GM18511 (cell line): ENCODE measurements at regions not wholly inside any gene's neighbourhood (a gene's known extent, or its start where the extent isn't known, plus 50 kb on each side); places are given as distances from the start of the nearest gene placed in this dataset.
"Not testable (repeated sequence)": the region's sequence is repeated elsewhere in the genome, so short reads cannot be mapped to it uniquely, and the experiment has no call there.

ENCODE experiments used
- ATAC-seq: cut with Tn5 transposase; IDR thresholded peaks from one replicate; pipeline ENCODE4 v1.9.1; 2021; ENCODE audit warnings: mild to moderate bottlenecking, moderate library complexity; ENCODE audit not compliant: unreplicated experiment

GRCh38 chr18:71403501-71403900 lies 1114.7 kb downstream of the SOCS6 start:
- ATAC-seq: no peak

GRCh38 chr18:71398531-71398930 lies 1109.7 kb downstream of the SOCS6 start:
- ATAC-seq: no peak

DNA sequence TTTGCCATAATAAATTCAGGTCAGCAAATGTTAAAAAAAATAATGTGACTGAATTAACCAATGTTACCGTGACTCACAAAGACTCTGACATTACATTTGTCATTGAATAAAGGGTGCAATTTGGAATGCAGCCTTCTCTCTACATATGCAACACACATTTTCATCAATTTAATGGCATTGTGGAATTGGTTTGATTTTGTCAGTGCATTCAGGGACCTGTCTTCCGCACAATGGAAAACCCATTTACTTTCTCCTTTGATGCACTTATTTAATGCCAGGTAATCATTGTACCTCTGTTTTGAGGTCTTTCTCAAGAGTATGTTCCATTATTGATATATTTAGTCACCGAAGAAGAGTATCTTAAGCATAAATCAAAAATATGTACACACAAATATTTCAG lies 1099.3 kb downstream of the SOCS6 start:
- no peak for ATAC-seq

DNA sequence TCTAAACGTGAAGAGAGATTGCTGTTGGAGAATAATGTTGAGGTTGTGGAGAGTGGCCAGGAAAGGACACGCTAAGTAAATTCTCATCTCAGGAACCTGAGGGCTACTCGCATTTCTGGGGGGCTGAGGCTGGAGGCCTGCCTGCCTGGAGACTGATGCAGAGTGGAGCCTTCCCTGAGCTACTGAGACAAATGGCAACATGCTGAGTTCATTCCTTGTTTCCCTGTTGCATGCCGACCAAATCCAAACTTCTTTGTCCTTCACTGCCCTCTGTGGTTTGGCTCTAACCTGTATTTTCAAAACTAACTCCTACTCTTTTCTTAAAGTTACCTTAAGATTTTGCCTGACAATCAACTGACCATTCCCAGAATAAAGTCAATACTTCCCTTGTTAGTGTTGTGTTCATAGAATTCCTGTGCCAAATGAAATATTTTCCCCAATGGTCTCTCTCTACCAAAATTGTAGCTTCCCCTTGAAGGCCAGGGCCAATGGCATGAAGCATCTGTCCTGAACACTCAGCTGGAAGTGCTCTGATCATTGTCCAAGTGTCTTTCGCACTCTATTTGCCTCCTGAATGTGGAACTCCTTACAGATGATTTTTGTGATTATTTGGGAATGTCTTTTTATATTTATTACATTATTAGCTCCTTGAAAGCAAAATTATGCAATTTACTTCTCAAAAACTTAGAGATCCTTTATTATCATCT lies 1085.6 kb downstream of the SOCS6 start:
- no peak for ATAC-seq

- no peak for ATAC-seq
Observed at GRCh38 chr18:71371951-71372605, 1083.2 kb downstream of the SOCS6 start.

DNA sequence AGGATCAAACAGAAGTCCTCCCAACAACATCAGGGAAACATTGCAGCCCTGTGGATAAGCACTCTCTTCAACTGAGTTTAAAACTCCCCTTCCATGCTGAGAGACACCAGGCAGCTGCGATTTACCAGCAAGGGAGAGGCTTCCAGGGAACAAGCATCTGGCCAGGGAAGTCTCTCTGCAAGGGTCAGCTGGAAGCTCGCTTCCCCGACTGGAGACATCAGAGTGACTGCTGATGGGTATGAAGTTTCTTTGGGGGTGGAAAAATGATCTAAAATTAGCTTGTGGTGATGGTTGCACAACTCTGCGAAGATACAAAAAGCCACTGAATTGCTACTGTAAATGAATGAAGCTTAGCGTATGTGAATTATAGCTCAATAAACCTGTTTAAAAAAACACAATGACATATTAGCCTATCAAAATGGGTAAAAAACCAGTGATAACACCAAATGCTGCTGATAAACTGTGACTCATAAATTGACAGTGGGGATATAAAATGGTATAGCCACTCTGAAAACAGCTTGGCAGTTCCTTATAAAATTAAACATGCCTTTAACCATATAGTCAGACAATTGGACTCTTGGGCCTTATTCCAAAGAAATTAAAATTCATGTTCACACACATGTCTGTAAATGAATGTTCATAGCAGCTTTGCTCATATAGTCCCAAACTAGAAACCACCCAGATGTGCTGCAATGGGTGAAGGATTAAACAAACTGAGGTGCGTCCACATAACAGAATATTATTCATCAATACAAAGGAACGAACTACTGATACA lies 1082.0 kb downstream of the SOCS6 start:
- no peak for ATAC-seq

DNA sequence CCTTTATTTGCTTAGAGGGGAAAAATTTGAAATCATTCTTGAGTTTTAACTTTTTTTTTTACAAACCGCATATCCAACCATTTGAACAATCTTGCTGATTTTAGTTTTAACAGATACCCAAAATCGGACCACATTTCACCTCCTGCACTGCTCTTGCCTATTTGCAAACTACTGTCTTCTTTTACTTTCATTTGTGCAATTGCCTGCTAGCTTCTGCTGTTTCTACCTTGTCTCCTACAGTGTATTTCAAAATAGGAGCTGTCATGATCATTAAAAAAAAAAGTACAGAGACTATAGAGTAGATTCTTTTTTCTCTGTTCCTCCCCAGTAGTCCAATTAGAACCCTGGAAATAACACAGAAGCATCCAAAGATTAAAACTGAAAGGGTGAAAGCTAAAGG lies 1081.2 kb downstream of the SOCS6 start:
- ATAC-seq: no peak

GRCh38 chr18:71362140-71362539 lies 1073.3 kb downstream of the SOCS6 start:
- no peak for ATAC-seq

DNA sequence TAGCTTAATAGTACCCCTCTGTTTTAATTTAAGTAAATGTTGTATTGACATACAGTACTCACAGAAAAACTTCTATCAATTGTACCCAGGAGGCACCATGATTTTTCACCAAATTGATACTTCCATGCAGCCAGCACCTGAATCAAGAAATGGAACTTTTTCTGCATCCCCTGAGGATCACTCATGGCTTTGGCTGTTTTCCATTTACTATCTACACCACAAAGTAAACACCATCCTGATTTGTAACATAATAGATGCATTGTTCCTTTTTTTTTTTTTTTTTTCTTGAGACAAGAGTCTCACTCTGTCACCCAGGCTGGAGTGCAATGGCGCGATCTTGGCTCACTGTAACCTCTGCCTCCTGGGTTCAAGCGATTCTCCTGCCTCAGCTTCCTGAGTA lies 1066.8 kb downstream of the SOCS6 start:
- not testable (repeated sequence) for ATAC-seq

- ATAC-seq: no peak
Observed at GRCh38 chr18:71352618-71353017, 1063.8 kb downstream of the SOCS6 start.

DNA sequence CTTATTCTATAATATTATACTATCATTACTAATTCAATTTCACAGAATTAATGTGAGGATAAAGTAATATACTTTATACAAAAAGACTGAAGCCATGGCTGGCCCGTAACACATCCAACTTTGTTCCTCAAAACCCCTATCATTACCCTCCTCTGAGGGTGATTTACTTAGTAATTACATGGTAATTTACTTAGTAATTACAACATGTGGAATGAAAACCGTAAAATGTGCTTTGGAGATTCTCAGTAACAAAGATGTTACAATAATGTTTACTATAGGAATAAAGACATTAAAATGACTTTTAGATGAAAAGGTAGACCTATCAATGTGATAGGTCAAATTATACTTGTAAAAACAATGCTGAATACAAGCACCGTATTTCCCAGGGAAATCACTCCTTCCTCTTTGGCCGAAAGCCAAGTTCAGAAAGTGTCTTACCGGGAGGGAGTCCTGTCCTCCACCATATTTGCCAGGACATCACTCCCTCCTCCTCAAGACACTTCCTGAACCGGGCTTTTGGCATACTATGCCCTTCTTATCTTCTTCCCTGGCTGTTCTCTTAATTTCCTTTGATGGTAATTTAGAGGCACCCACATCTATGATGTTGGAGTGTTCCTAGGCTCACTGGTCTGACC lies 1047.8 kb downstream of the SOCS6 start:
- no peak for ATAC-seq

DNA sequence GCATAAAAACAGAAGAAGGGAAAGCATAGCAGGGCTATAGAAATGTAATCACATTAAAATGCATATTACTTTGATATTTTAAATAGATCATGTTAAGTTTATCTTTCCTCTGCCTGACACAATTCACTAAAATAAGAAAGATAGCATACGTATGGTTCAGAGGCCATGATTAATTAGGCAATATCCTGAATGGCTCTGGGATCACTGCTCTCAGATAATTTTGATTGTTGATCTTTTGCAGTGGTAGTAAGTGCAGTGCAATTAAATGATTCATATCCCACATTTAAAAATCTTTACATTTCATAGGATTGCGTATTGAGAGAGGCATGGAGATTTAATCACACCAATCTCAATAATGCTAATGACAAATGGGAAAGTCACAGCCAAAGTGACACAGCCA lies 1040.7 kb downstream of the SOCS6 start:
- ATAC-seq: no peak

DNA sequence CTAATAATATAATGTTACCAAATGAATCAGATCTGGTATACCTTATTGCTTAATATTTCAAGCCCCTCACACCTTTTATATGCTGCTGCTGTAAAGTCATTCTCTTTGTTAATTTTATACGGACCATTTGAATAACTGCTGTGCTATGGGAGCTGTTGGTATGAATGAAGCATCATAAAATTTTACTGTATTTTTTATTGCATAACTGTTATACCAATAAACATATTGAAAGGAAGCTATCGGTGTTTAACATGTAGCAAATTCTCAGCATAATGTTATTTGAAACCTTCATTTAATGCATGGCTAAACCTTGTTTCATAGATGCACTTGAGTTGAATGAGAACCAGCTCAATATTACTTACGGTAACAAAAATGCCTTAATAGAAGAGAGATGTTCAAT lies 1040.3 kb downstream of the SOCS6 start:
- no peak for ATAC-seq

- ATAC-seq: no peak
Observed at GRCh38 chr18:71327850-71328249, 1039.0 kb downstream of the SOCS6 start.

- no peak for ATAC-seq
Observed at GRCh38 chr18:71327441-71327840, 1038.6 kb downstream of the SOCS6 start.

DNA sequence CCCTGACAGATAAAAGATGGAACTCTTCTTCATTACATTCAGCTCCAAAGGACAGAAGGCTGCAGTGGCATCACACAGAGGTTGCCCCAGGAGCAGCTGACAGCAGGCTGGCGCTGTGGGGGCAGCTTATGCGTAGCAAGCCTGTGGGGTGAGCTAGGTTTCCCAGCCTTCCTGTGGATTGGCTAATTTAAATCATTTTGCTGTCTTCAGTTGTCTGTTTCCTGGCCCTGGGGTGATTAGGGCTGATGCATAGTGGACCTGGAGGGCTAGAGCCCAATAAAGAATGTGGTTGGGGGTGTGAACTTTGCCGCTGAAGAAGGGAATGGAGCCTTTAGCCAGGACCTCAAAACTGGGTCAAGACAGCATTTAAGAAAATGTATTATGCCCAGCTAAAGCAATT lies 1038.0 kb downstream of the SOCS6 start:
- ATAC-seq: no peak

GRCh38 chr18:71324356-71324755 lies 1035.5 kb downstream of the SOCS6 start:
- no peak for ATAC-seq

- ATAC-seq: no peak
Observed at GRCh38 chr18:71322201-71322600, 1033.4 kb downstream of the SOCS6 start.

- ATAC-seq: no peak
Observed at GRCh38 chr18:71321319-71321718, 1032.5 kb downstream of the SOCS6 start.

DNA sequence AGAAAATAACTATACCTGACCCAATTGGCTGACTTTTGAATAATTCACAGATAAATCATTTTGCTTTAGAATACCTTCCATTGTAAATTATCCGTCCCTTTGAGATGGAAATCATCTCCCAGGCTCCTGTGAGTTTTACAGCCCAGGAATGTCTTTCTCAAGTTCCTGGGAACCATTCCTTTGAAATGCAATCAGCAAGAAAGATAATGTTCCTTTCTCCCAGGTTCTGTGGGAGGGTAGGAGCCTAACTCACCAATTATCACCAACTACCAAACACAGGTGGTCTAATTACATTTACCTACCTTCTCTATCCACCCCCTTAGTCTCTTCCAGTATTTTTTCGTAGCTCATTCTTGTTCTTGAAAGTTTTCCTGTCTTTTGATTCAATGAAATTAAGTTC lies 1016.0 kb downstream of the SOCS6 start:
- ATAC-seq: no peak

DNA sequence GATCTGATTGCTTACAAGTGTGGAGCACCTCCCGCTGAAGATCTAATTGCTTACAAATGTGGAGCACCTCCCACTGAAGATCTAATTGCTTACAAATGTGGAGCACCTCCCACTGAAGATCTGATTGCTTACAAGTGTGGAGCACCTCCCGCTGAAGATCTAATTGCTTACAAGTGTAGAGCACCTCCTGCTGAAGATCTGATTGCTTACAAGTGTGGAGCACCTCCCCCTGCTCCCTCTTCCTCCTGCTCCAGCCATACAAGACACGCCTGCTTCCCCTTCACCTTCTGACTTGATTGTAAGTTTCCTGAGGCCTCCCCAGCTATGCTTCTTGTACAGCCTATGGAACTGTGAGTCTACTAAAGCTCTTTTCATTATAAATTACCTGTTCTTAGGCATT lies 1014.9 kb downstream of the SOCS6 start:
- ATAC-seq: not testable (repeated sequence)

DNA sequence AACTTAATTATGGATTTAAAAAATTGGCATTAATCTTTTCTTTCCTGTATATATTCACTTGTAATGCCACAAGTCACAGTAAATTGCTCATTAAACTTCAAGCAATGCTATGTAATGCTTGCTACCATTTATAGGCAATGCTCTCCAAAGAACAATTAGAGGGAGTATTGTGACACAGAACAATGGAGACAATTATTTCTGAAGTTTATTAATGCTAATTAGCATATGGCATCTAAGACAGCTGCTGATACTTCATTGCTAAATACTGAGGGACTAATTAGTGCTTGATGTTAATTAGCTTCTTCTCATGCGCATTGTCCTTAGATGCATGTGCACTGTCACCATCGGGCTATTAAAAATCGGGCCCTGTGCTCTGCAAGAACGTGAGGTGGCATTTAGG lies 1012.8 kb downstream of the SOCS6 start:
- ATAC-seq: no peak
